Muscle layer of duodenum (tissue), 2 donors: ENCODE measurements at regions not wholly inside any gene's neighbourhood (a gene's known extent, or its start where the extent isn't known, plus 50 kb on each side); places are given as distances from the start of the nearest gene placed in this dataset.
"Not testable (repeated sequence)": the region's sequence is repeated elsewhere in the genome, so short reads cannot be mapped to it uniquely, and the experiment has no call there.

Experiments
- H3K27ac ChIP-seq: one replicate; pipeline ENCODE4 v1.7.0; 2013; ENCODE audit warnings: mild to moderate bottlenecking, low read length
- H3K27me3 ChIP-seq: one replicate; pipeline ENCODE4 v1.7.0; 2013; ENCODE audit warnings: low read depth, mild to moderate bottlenecking, control low read depth, low read length
- H3K36me3 ChIP-seq, 2 donors: one replicate each; pipeline ENCODE4 v1.7.0; 2013; ENCODE audit warnings: low read length in 2 of 2, control low read depth in 1 of 2, mild to moderate bottlenecking in 1 of 2; ENCODE audit not compliant: insufficient read depth in 2 of 2, control insufficient read depth in 1 of 2
- H3K4me1 ChIP-seq, 2 donors: one replicate each; pipeline ENCODE4 v1.7.0; 2013; ENCODE audit warnings: low read length in 2 of 2, mild to moderate bottlenecking in 2 of 2, control low read depth in 1 of 2, moderate library complexity in 1 of 2; ENCODE audit not compliant: insufficient read depth in 2 of 2, control insufficient read depth in 1 of 2
- H3K4me3 ChIP-seq, 2 donors: one replicate each; pipeline ENCODE4 v1.7.0; 2013; ENCODE audit warnings: low read length in 2 of 2, low read depth in 1 of 2, mild to moderate bottlenecking in 1 of 2
- H3K9me3 ChIP-seq, 2 donors: one replicate each; pipeline ENCODE4 v1.7.0; 2013; ENCODE audit warnings: low read length in 2 of 2, control low read depth in 1 of 2, mild to moderate bottlenecking in 1 of 2; ENCODE audit not compliant: control insufficient read depth in 1 of 2
- donor health status: healthy.

GRCh38 chr6:66126358-66126757 lies 419.3 kb upstream of the EYS start:
- Histone ChIP-seq H3K36me3 (no peaks in the 10 kb centered on the region), H3K27me3 (no peaks in the 10 kb centered on the region), H3K4me1 (no peaks in the 10 kb centered on the region), H3K9me3 (peaks cover 2 to 3% of the 10 kb centered on the region in 2 donors), H3K27ac (no peak overlapping the region), H3K4me3 (no peak overlapping the region)

- Histone ChIP-seq H3K4me3 (no peak overlapping the region), H3K4me1 (no peaks in the 10 kb centered on the region), H3K9me3 (peaks cover 2 to 4% of the 10 kb centered on the region in 2 donors), H3K27ac (no peak overlapping the region), H3K27me3 (no peaks in the 10 kb centered on the region), H3K36me3 (no peaks in the 10 kb centered on the region)
These were observed 396.9 kb upstream of the EYS start for GRCh38 chr6:66103954-66104353.

- Histone ChIP-seq H3K4me3 (no peak overlapping the region), H3K27ac (no peak overlapping the region), H3K9me3 (peaks cover 2 to 4% of the 10 kb centered on the region in 2 donors), H3K27me3 (no peaks in the 10 kb centered on the region), H3K4me1 (no peaks in the 10 kb centered on the region), H3K36me3 (no peaks in the 10 kb centered on the region)
These were observed 396.3 kb upstream of the EYS start for GRCh38 chr6:66103354-66103753.

GRCh38 chr6:66096679-66097078 lies 389.7 kb upstream of the EYS start:
- no peaks in the 10 kb centered on the region for H3K4me1 ChIP-seq
- peaks cover 2 to 4% of the 10 kb centered on the region in 2 donors for H3K9me3 ChIP-seq
- no peaks in the 10 kb centered on the region for H3K27me3 ChIP-seq
- no peak overlapping the region for H3K4me3 ChIP-seq
- H3K36me3 ChIP-seq, result no peaks in the 10 kb centered on the region
- H3K27ac ChIP-seq, result no peak overlapping the region

- Histone ChIP-seq H3K9me3 (no peaks in the 10 kb centered on the region), H3K27me3 (no peaks in the 10 kb centered on the region), H3K4me1 (no peaks in the 10 kb centered on the region), H3K4me3 (no peak overlapping the region), H3K27ac (no peak overlapping the region), H3K36me3 (no peaks in the 10 kb centered on the region)
These were observed 387.6 kb upstream of the EYS start for GRCh38 chr6:66094615-66095014.

- not testable (repeated sequence) for H3K4me1 ChIP-seq, H3K27me3 ChIP-seq, H3K9me3 ChIP-seq, H3K4me3 ChIP-seq, H3K27ac ChIP-seq, H3K36me3 ChIP-seq
These were observed 385.3 kb upstream of the EYS start for GRCh38 chr6:66092306-66092705.

GRCh38 chr6:66086532-66086931 lies 379.5 kb upstream of the EYS start:
- Histone ChIP-seq H3K4me1 (no peaks in the 10 kb centered on the region), H3K27ac (no peak overlapping the region), H3K27me3 (no peaks in the 10 kb centered on the region), H3K9me3 (peaks cover 0 to 19% of the 10 kb centered on the region in 2 donors), H3K36me3 (no peaks in the 10 kb centered on the region), H3K4me3 (no peak overlapping the region)

- H3K27me3 ChIP-seq, result no peaks in the 10 kb centered on the region
- no peaks in the 10 kb centered on the region for H3K4me1 ChIP-seq
- H3K27ac ChIP-seq, result no peak overlapping the region
- peaks cover 0 to 19% of the 10 kb centered on the region in 2 donors for H3K9me3 ChIP-seq
- H3K4me3 ChIP-seq, result no peak overlapping the region
- no peaks in the 10 kb centered on the region for H3K36me3 ChIP-seq
These were observed 375.9 kb upstream of the EYS start for GRCh38 chr6:66082914-66083313.

GRCh38 chr6:66068907-66069306 lies 361.9 kb upstream of the EYS start:
- no peaks in the 10 kb centered on the region for H3K9me3 ChIP-seq
- no peak overlapping the region for H3K4me3 ChIP-seq
- no peak overlapping the region for H3K27ac ChIP-seq
- no peaks in the 10 kb centered on the region for H3K4me1 ChIP-seq
- no peaks in the 10 kb centered on the region for H3K36me3 ChIP-seq
- H3K27me3 ChIP-seq, result no peaks in the 10 kb centered on the region

- no peaks in the 10 kb centered on the region for H3K36me3 ChIP-seq
- H3K4me3 ChIP-seq, result no peak overlapping the region
- no peaks in the 10 kb centered on the region for H3K27me3 ChIP-seq
- no peak overlapping the region for H3K27ac ChIP-seq
- no peaks in the 10 kb centered on the region for H3K4me1 ChIP-seq
- H3K9me3 ChIP-seq, result no peaks in the 10 kb centered on the region
These were observed 361.0 kb upstream of the EYS start for GRCh38 chr6:66068033-66068432.

- no peak overlapping the region for H3K27ac ChIP-seq
- no peaks in the 10 kb centered on the region for H3K36me3 ChIP-seq
These were observed 358.3 kb upstream of the EYS start for GRCh38 chr6:66065313-66065712.

GRCh38 chr6:66057034-66057433 lies 350.0 kb upstream of the EYS start:
- Histone ChIP-seq H3K9me3 (no peaks in the 10 kb centered on the region), H3K4me3 (no peak overlapping the region), H3K27me3 (no peaks in the 10 kb centered on the region), H3K4me1 (no peaks in the 10 kb centered on the region), H3K36me3 (no peaks in the 10 kb centered on the region), H3K27ac (no peak overlapping the region)

More at GRCh38 chr6:66065313-66065712, 358.3 kb upstream of the EYS start:
- no peak overlapping the region for H3K4me3 ChIP-seq
- no peaks in the 10 kb centered on the region for H3K9me3 ChIP-seq
- H3K4me1 ChIP-seq, result no peaks in the 10 kb centered on the region
- no peaks in the 10 kb centered on the region for H3K27me3 ChIP-seq
